ENCODE measurements at regions not wholly inside any gene's neighbourhood (a gene's known extent, or its start where the extent isn't known, plus 50 kb on each side); places are given as distances from the start of the nearest gene placed in this dataset.

- no peak overlapping the region for H3K4me3 ChIP-seq (ENCODE audit: low read depth, low read length)
Measured at GRCh38 chr5:74432216-74432615, 208.3 kb downstream of the ENC1 start.

GRCh38 chr5:74431290-74431669 is 209.2 kb downstream of the ENC1 start:
- TF ChIP-seq CTCF (IDR thresholded peaks at IDR 0.05; ENCODE audit: low read depth, low read length), result no peak
- no peak overlapping the region for H3K4me3 ChIP-seq (ENCODE audit: low read depth, low read length)

More at GRCh38 chr5:74432216-74432615, 208.3 kb downstream of the ENC1 start:
- no peak for TF ChIP-seq CTCF (IDR thresholded peaks at IDR 0.05; ENCODE audit: low read depth, low read length)

- TF ChIP-seq CTCF (IDR thresholded peaks at IDR 0.05; ENCODE audit: low read depth, low read length), result no peak
- H3K4me3 ChIP-seq (ENCODE audit: low read depth, low read length), result no peak overlapping the region
Measured at GRCh38 chr5:74430631-74431289, 209.8 kb downstream of the ENC1 start.

- TF ChIP-seq CTCF (IDR thresholded peaks at IDR 0.05; ENCODE audit: low read depth, low read length), result no peak
- H3K4me3 ChIP-seq (ENCODE audit: low read depth, low read length), result no peak overlapping the region
Measured at GRCh38 chr5:74429495-74429894, 211.0 kb downstream of the ENC1 start.

GRCh38 chr5:74428876-74429275 is 211.7 kb downstream of the ENC1 start:
- no peak for TF ChIP-seq CTCF (IDR thresholded peaks at IDR 0.05; ENCODE audit: low read depth, low read length)
- no peak overlapping the region for H3K4me3 ChIP-seq (ENCODE audit: low read depth, low read length)

GRCh38 chr5:74428275-74428674 is 212.3 kb downstream of the ENC1 start:
- no peak overlapping the region for H3K4me3 ChIP-seq (ENCODE audit: low read depth, low read length)
- no peak for TF ChIP-seq CTCF (IDR thresholded peaks at IDR 0.05; ENCODE audit: low read depth, low read length)

- H3K4me3 ChIP-seq (ENCODE audit: low read depth, low read length), result no peak overlapping the region
- no peak for TF ChIP-seq CTCF (IDR thresholded peaks at IDR 0.05; ENCODE audit: low read depth, low read length)
Measured at GRCh38 chr5:74426506-74426905, 214.0 kb downstream of the ENC1 start.

Data from WI38 (cell line).